ENCODE measurements at regions not wholly inside any gene's neighbourhood (a gene's known extent, or its start where the extent isn't known, plus 50 kb on each side); places are given as distances from the start of the nearest gene placed in this dataset.

DNA sequence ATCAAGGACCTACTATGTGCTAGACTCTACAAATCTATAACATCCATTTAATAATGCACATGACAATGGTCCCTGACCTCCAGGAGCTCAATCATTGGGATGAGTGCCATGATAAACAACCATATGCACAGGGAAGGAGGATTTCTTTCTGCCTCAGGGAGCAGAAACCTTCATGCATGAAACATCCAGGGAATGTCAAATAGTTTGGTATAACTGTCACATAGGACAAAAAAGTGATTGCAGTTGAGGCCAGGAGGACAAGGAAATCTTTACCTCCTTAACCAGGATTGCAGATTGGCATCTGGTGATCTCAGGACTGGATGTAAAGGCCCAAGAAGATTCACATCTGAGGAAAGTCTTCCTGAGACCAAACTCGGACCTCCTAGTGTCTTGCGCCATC is 993.1 kb downstream of the KCNMA1 start:
- H3K36me3 ChIP-seq (ENCODE audit: insufficient read depth, low read length, poor library complexity, severe bottlenecking), result no peaks in the 10 kb centered on the region
- no TSS peak for BruUV-seq (replicated peaks)
- no peaks in the 10 kb centered on the region for H3K4me1 ChIP-seq (ENCODE audit: insufficient read depth, low read length, poor library complexity, severe bottlenecking)
- no peaks in the 10 kb centered on the region for H3K9me3 ChIP-seq (ENCODE audit: low read depth, low read length, poor library complexity, severe bottlenecking)
- no peak for TF ChIP-seq EZH2 (IDR thresholded peaks at IDR 0.05; ENCODE audit: borderline replicate concordance, low read depth, low read length, poor library complexity, severe bottlenecking)
- TF ChIP-seq, protein P1, sequence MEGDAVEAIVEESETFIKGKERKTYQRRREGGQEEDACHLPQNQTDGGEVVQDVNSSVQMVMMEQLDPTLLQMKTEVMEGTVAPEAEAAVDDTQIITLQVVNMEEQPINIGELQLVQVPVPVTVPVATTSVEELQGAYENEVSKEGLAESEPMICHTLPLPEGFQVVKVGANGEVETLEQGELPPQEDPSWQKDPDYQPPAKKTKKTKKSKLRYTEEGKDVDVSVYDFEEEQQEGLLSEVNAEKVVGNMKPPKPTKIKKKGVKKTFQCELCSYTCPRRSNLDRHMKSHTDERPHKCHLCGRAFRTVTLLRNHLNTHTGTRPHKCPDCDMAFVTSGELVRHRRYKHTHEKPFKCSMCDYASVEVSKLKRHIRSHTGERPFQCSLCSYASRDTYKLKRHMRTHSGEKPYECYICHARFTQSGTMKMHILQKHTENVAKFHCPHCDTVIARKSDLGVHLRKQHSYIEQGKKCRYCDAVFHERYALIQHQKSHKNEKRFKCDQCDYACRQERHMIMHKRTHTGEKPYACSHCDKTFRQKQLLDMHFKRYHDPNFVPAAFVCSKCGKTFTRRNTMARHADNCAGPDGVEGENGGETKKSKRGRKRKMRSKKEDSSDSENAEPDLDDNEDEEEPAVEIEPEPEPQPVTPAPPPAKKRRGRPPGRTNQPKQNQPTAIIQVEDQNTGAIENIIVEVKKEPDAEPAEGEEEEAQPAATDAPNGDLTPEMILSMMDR (conservative IDR thresholded peaks at IDR 0.05; ENCODE audit: low read depth, low read length), result no peak
- intact Hi-C loops (cut with micrococcal nuclease; ENCODE audit: unreplicated experiment), result no loop called here
- H3K27me3 ChIP-seq (replicated peaks; ENCODE audit: insufficient read depth, low read depth, low read length, poor library complexity), result no peaks in the 10 kb centered on the region
- ChIA-PET POLR2A (ENCODE audit: low non-redundant PET) (no interaction called here), CTCF (no interaction called here)
- no peak overlapping the region for H3K4me3 ChIP-seq (ENCODE audit: low read depth, low read length, poor library complexity, severe bottlenecking)
- no peak for DNase-seq (ENCODE audit: low spot score)
- H3K27ac ChIP-seq (ENCODE audit: low read depth, low read length, poor library complexity, severe bottlenecking), result no peak overlapping the region

GRCh38 chr10:76643511-76643911 is 994.1 kb downstream of the KCNMA1 start:
- H3K4me1 ChIP-seq (ENCODE audit: insufficient read depth, low read length, poor library complexity, severe bottlenecking), result no peaks in the 10 kb centered on the region
- no peak overlapping the region for H3K27ac ChIP-seq (ENCODE audit: low read depth, low read length, poor library complexity, severe bottlenecking)
- CTCF ChIA-PET, result no interaction called here
- no TSS peak for BruUV-seq (replicated peaks)
- TF ChIP-seq EZH2 (IDR thresholded peaks at IDR 0.05; ENCODE audit: borderline replicate concordance, low read depth, low read length, poor library complexity, severe bottlenecking), result no peak
- TF ChIP-seq, protein P1 (conservative IDR thresholded peaks at IDR 0.05; ENCODE audit: low read depth, low read length), result no peak
- no peak for DNase-seq (ENCODE audit: low spot score)
- no peaks in the 10 kb centered on the region for H3K27me3 ChIP-seq (replicated peaks; ENCODE audit: insufficient read depth, low read depth, low read length, poor library complexity)
- intact Hi-C loops (cut with micrococcal nuclease; ENCODE audit: unreplicated experiment), result no loop called here
- H3K36me3 ChIP-seq (ENCODE audit: insufficient read depth, low read length, poor library complexity, severe bottlenecking), result no peaks in the 10 kb centered on the region
- POLR2A ChIA-PET (ENCODE audit: low non-redundant PET), result no interaction called here
- no peak overlapping the region for H3K4me3 ChIP-seq (ENCODE audit: low read depth, low read length, poor library complexity, severe bottlenecking)
- H3K9me3 ChIP-seq (ENCODE audit: low read depth, low read length, poor library complexity, severe bottlenecking), result no peaks in the 10 kb centered on the region

DNA sequence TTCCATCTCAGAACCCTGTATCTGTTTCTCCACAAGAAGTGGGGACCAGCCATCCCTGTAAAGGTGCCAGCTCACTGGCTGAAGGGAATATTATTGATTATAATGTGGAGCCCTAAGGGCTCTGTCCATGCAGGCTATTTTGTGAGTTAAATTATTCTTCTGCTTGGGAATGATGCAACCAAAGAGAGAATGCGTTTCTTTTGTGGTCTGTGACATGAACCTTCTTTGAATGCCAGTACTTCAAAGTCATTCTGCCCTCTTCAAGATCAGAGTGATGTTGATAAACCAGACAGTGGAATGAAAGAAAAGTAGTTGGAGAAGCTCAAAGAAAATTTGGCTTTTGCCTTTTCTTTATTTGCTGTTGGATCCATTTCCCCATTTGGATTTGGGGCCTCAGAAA is 995.2 kb downstream of the KCNMA1 start:
- POLR2A ChIA-PET (ENCODE audit: low non-redundant PET), result no interaction called here
- no peak for TF ChIP-seq EZH2 (IDR thresholded peaks at IDR 0.05; ENCODE audit: borderline replicate concordance, low read depth, low read length, poor library complexity, severe bottlenecking)
- TF ChIP-seq, protein P1 (conservative IDR thresholded peaks at IDR 0.05; ENCODE audit: low read depth, low read length), result no peak
- intact Hi-C loops (cut with micrococcal nuclease; ENCODE audit: unreplicated experiment), result no loop called here
- CTCF ChIA-PET, result no interaction called here
- no peaks in the 10 kb centered on the region for H3K9me3 ChIP-seq (ENCODE audit: low read depth, low read length, poor library complexity, severe bottlenecking)
- no TSS peak for BruUV-seq (replicated peaks)
- no peak overlapping the region for H3K27ac ChIP-seq (ENCODE audit: low read depth, low read length, poor library complexity, severe bottlenecking)
- no peaks in the 10 kb centered on the region for H3K36me3 ChIP-seq (ENCODE audit: insufficient read depth, low read length, poor library complexity, severe bottlenecking)
- H3K4me3 ChIP-seq (ENCODE audit: low read depth, low read length, poor library complexity, severe bottlenecking), result no peak overlapping the region
- DNase-seq (ENCODE audit: low spot score), result no peak
- no peaks in the 10 kb centered on the region for H3K4me1 ChIP-seq (ENCODE audit: insufficient read depth, low read length, poor library complexity, severe bottlenecking)
- no peaks in the 10 kb centered on the region for H3K27me3 ChIP-seq (replicated peaks; ENCODE audit: insufficient read depth, low read depth, low read length, poor library complexity)

Data from A673 (cell line).